Adrenal gland (tissue), 9 donors: ENCODE measurements at regions not wholly inside any gene's neighbourhood (a gene's known extent, or its start where the extent isn't known, plus 50 kb on each side); places are given as distances from the start of the nearest gene placed in this dataset.

Experiments
- DNase-seq, 7 donors: peaks; one replicate each; pipeline ENCODE4 v3.0.0-alpha.2; 2019 to 2020
- H3K27ac ChIP-seq, 5 donors: fragments of 200-600 bp; sonication (generic) in 4 of 5; 1 replicate in 3 of 5; 2 replicates in 2 of 5; pipeline versions ENCODE4 v1.5.1 to v1.8.0; 2016 to 2020; ENCODE audit warnings: mild to moderate bottlenecking in 1 of 5
- H3K27me3 ChIP-seq: fragments of 200-600 bp; 2 replicates; pipeline ENCODE4 v1.8.0; 2021
- H3K36me3 ChIP-seq, 2 donors: fragments of 200-600 bp; replicated peaks in 1 of 2; 1 replicate in 1 of 2; 2 replicates in 1 of 2; pipeline versions ENCODE4 v1.5.1 to v1.8.0; 2018 to 2022
- H3K4me1 ChIP-seq, 2 donors: fragments of 200-600 bp; replicated peaks in 1 of 2; 1 replicate in 1 of 2; 2 replicates in 1 of 2; pipeline versions ENCODE4 v1.5.1 to v1.8.0; 2018 to 2021
- H3K4me3 ChIP-seq, 4 donors: fragments of 200-600 bp; sonication (generic) in 3 of 4; one replicate each; pipeline ENCODE4 v1.5.1; 2016 to 2018
- H3K9me3 ChIP-seq, 3 donors: fragments of 200-600 bp; sonication (generic) in 1 of 3; replicated peaks in 1 of 3; 1 replicate in 2 of 3; 2 replicates in 1 of 3; pipeline versions ENCODE4 v1.5.1 to v1.8.0; 2016 to 2021
- CTCF ChIP-seq, 6 experiments: fragments of 450-650 bp in 4 of 6; fragments of 200-600 bp in 2 of 6; sonication (generic) in 1 of 6; IDR thresholded peaks; 1 replicate in 5 of 6; 2 replicates in 1 of 6; pipeline versions ENCODE4 v1.5.1 to v1.8.0; 2016 to 2021; ENCODE audit warnings: antibody characterized with exemption in 6 of 6, mild to moderate bottlenecking in 2 of 6, moderate library complexity in 1 of 6
- POLR2A ChIP-seq, 2 donors: fragments of 450-650 bp; IDR thresholded peaks; one replicate each; pipeline ENCODE4 v1.6.1; 2017; ENCODE audit warnings: antibody characterized with exemption in 2 of 2, mild to moderate bottlenecking in 2 of 2, moderate library complexity in 1 of 2
- WGBS, 4 donors: extraction: QIAGEN DNeasy Blood & Tissue Kit in 2 of 4; methylation state at CpG; one replicate each; pipeline versions ENCODE4 v1.1.5 to v1.1.7; 2013 to 2017; 5-methylcytosine and 5-hydroxymethylcytosine counted together
- intact Hi-C, 2 donors: fragments of 100-400 bp; cut with DNase I; formaldehyde crosslinking; loops; one replicate each; pipeline versions ENCODE4 v1.14.1 to v1.15.0; 2022 to 2023
- donor health status: healthy with polysubstance abuse.
- donor health status: Bipolar disorder and iron deficiency.
- donor health status: DM: yes; HTN: yes; CAD: no.
- donor health status: DM: no; HTN: no; CAD: no.
- donor health status: DM: no; HTN: no; CAD: no.

DNA sequence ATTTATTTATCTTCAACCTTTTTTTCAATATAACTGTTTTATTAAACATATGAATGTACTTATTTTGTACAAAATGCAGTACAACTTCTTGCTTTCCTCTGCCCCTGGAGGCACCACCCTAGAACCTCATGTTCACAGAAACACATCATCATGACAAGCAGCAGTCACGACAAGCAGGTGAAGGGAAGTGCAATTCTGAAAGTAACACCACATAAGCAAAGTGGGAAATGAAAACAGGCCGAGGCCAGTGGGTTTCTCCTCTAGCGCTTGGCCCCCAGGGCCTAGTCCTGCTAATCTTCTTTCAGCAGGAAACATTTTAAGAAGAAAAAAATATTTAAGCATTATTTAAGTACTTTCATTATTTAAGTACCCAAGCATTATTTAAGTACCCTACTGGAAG lies 598.1 kb downstream of the SH2D4B start:
- 57 to 77% (median 62%) methylated on average over 3 of the region's 3 CpGs for WGBS, 4 donors
- no peaks in the 10 kb centered on the region for H3K4me1 ChIP-seq
- H3K27ac ChIP-seq = no peak overlapping the region
- H3K27me3 ChIP-seq = no peaks in the 10 kb centered on the region
- H3K4me3 ChIP-seq = no peak overlapping the region
- intact Hi-C loops = no loop called here
- H3K36me3 ChIP-seq = no peaks in the 10 kb centered on the region
- no peaks in the 10 kb centered on the region for H3K9me3 ChIP-seq
- TF ChIP-seq POLR2A (IDR thresholded peaks at IDR 0.05) (no peak), CTCF (IDR thresholded peaks at IDR 0.05) (no peak)
- DNase-seq = no peak

GRCh38 chr10:81136261-81136660 lies 598.6 kb downstream of the SH2D4B start:
- Histone ChIP-seq H3K9me3 (no peaks in the 10 kb centered on the region), H3K36me3 (no peaks in the 10 kb centered on the region), H3K27me3 (no peaks in the 10 kb centered on the region), H3K4me3 (no peak overlapping the region), H3K4me1 (no peaks in the 10 kb centered on the region), H3K27ac (no peak overlapping the region)
- DNase-seq = no peak
- 62 to 82% (median 76%) methylated on average over 2 of the region's 2 CpGs for WGBS, 4 donors
- TF ChIP-seq POLR2A (IDR thresholded peaks at IDR 0.05) = no peak
- TF ChIP-seq CTCF (IDR thresholded peaks at IDR 0.05) = no peak
- intact Hi-C loops = no loop called here

DNA sequence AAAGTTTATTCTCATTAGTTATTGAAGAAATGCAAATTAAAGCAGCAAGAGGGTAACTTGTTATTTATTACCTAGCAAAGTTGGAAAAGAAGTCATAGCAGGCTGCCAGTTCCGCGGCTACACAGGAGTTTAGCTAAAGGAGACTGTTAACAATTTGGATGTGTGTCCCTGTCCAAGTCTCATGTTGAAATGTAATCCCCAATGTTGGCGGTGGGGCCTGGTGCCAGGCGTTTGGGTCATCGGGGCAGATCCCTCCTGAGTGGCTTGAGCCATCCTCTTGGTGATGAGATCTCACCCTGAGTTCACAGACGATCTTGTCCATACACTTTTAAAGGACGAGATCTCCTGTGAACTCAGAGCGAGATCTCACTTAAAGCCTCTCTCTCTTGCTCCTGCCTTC lies 608.3 kb downstream of the SH2D4B start:
- H3K27me3 ChIP-seq = no peaks in the 10 kb centered on the region
- H3K36me3 ChIP-seq = no peaks in the 10 kb centered on the region
- intact Hi-C loops = no loop called here
- 78 to 90% (median 85%) methylated on average over 8 of the region's 8 CpGs for WGBS, 4 donors
- H3K9me3 ChIP-seq = no peaks in the 10 kb centered on the region
- no peak for DNase-seq
- H3K4me1 ChIP-seq = no peaks in the 10 kb centered on the region
- no peak for TF ChIP-seq CTCF (IDR thresholded peaks at IDR 0.05)
- no peak for TF ChIP-seq POLR2A (IDR thresholded peaks at IDR 0.05)
- no peak overlapping the region for H3K4me3 ChIP-seq
- H3K27ac ChIP-seq = no peak overlapping the region

- no peak overlapping the region for H3K4me3 ChIP-seq
- no peak overlapping the region for H3K27ac ChIP-seq
- intact Hi-C loops = no loop called here
- DNase-seq = no peak
- WGBS, 4 donors = 74 to 86% (median 82%) methylated on average over 3 of the region's 3 CpGs
- H3K9me3 ChIP-seq = no peaks in the 10 kb centered on the region
- H3K4me1 ChIP-seq = no peaks in the 10 kb centered on the region
- no peak for TF ChIP-seq CTCF (IDR thresholded peaks at IDR 0.05)
- no peak for TF ChIP-seq POLR2A (IDR thresholded peaks at IDR 0.05)
- H3K36me3 ChIP-seq = no peaks in the 10 kb centered on the region
- no peaks in the 10 kb centered on the region for H3K27me3 ChIP-seq
These were observed 608.7 kb downstream of the SH2D4B start for GRCh38 chr10:81146436-81146835.
